ENCODE measurements at regions not wholly inside any gene's neighbourhood (a gene's known extent, or its start where the extent isn't known, plus 50 kb on each side); places are given as distances from the start of the nearest gene placed in this dataset.

- DNase-seq = no peak
Observed at GRCh38 chr15:62938825-62939224, 103.7 kb upstream of the TPM1 start.

- DNase-seq = no peak
Observed at GRCh38 chr15:62940093-62940754, 102.3 kb upstream of the TPM1 start.

- DNase-seq = peak; percentile 87
Observed at GRCh38 chr15:62940755-62941361, 101.7 kb upstream of the TPM1 start.

GRCh38 chr15:62941699-62942098, 100.8 kb upstream of the TPM1 start:
- DNase-seq = peak; percentile 24

- DNase-seq = no peak
Observed at GRCh38 chr15:62942428-62942827, 100.1 kb upstream of the TPM1 start.

- DNase-seq = no peak
Observed at GRCh38 chr15:62945063-62945462, 97.5 kb upstream of the TPM1 start.

GRCh38 chr15:62945760-62946159, 96.8 kb upstream of the TPM1 start:
- DNase-seq = no peak

- DNase-seq = no peak
Observed at GRCh38 chr15:62946940-62947339, 95.6 kb upstream of the TPM1 start.

- no peak for DNase-seq
Observed at GRCh38 chr15:62950462-62950931, 92.0 kb upstream of the TPM1 start.

GRCh38 chr15:62951481-62951880, 91.1 kb upstream of the TPM1 start:
- no peak for DNase-seq

GRCh38 chr15:62953021-62953420, 89.5 kb upstream of the TPM1 start:
- no peak for DNase-seq

- DNase-seq = no peak
Observed at GRCh38 chr15:62953496-62954045, 89.0 kb upstream of the TPM1 start.

GRCh38 chr15:62957130-62957529, 85.4 kb upstream of the TPM1 start:
- DNase-seq = peak; percentile 23

- DNase-seq = peak; percentile 41
Observed at GRCh38 chr15:62958528-62959363, 83.8 kb upstream of the TPM1 start.

- DNase-seq = no peak
Observed at GRCh38 chr15:62961134-62961533, 81.4 kb upstream of the TPM1 start.

- no peak for DNase-seq
Observed at GRCh38 chr15:62962101-62962995, 80.2 kb upstream of the TPM1 start.

- DNase-seq = no peak
Observed at GRCh38 chr15:62964251-62964650, 78.3 kb upstream of the TPM1 start.

GRCh38 chr15:62966294-62967078, 76.1 kb upstream of the TPM1 start:
- no peak for DNase-seq

GRCh38 chr15:62968699-62969098, 73.8 kb upstream of the TPM1 start:
- no peak for DNase-seq

GRCh38 chr15:62969442-62970089, 73.0 kb upstream of the TPM1 start:
- DNase-seq = no peak

- peak; percentile 96 for DNase-seq
Observed at GRCh38 chr15:62972814-62973213, 69.7 kb upstream of the TPM1 start.

Data from NCI-H226 (cell line).